ENCODE measurements at regions not wholly inside any gene's neighbourhood (a gene's known extent, or its start where the extent isn't known, plus 50 kb on each side); places are given as distances from the start of the nearest gene placed in this dataset.

- TF ChIP-seq ZMIZ1 (IDR thresholded peaks at IDR 0.05; ENCODE audit: low read depth in 2 of 2, low read length in 2 of 2) (0 out of 4 replicates have a peak, but pooled peaks of 1 of the 2 experiments have one; percentile 63), ZNF780A (CRISPR knock-in tag; IDR thresholded peaks at IDR 0.05) (no peak), KLF6 (CRISPR knock-in tag; IDR thresholded peaks at IDR 0.05; ENCODE audit: borderline replicate concordance) (no peak), CEBPB (tag; IDR thresholded peaks at IDR 0.05) (no peak), MTA3 (IDR thresholded peaks at IDR 0.05; ENCODE audit: borderline replicate concordance) (peak; percentile 74; the same call in 1 of the 2 replicates), TARDBP (IDR thresholded peaks at IDR 0.05) (no peak), FOXJ3 (CRISPR knock-in tag; IDR thresholded peaks at IDR 0.05) (no peak), CBFA2T2 (conservative IDR thresholded peaks at IDR 0.05) (peak; percentile 80), CC2D1A (IDR thresholded peaks at IDR 0.05) (no peak; the same call in 1 of the 2 replicates), PHB (CRISPR knock-in tag; IDR thresholded peaks at IDR 0.05) (no peak), ETV1 (tag; conservative IDR thresholded peaks at IDR 0.05; ENCODE audit: low read depth) (0 out of 2 replicates have a peak, but pooled peaks have one; percentile 30), HES1 (IDR thresholded peaks at IDR 0.05; ENCODE audit: low read depth) (peak; percentile 88), MTA1 (IDR thresholded peaks at IDR 0.05; ENCODE audit: borderline replicate concordance) (peak; percentile 92), PKNOX1 (IDR thresholded peaks at IDR 0.05) (peak; percentile 19; the same call in 1 of the 2 replicates), ZNF655 (CRISPR knock-in tag; IDR thresholded peaks at IDR 0.05) (no peak), ZNF717 (CRISPR knock-in tag; IDR thresholded peaks at IDR 0.05) (no peak), ZNF77 (CRISPR knock-in tag; IDR thresholded peaks at IDR 0.05) (no peak), TCF3 (CRISPR knock-in tag; IDR thresholded peaks at IDR 0.05) (peak; percentile 51), NCOR1 (IDR thresholded peaks at IDR 0.05) (peak; percentile 75), SMARCC2 (IDR thresholded peaks at IDR 0.05; ENCODE audit: low read depth) (peak; percentile 76), PHB2 (IDR thresholded peaks at IDR 0.05; ENCODE audit: low read depth) (no peak), RUNX1 (IDR thresholded peaks at IDR 0.05; ENCODE audit: low read depth) (no peak), HDAC1 (IDR thresholded peaks at IDR 0.05) (peak in 1 of 2 experiments; percentile 47; a peak in 1 of 4 replicates), ZNF707 (CRISPR knock-in tag; conservative IDR thresholded peaks at IDR 0.05) (peak; percentile 94), GABPB2 (CRISPR knock-in tag; conservative IDR thresholded peaks at IDR 0.05) (no peak), NRF1 (conservative IDR thresholded peaks at IDR 0.05 in 1 of 2, IDR thresholded peaks at IDR 0.05 in 1 of 2) (no peak), HEY1 (CRISPR knock-in tag; IDR thresholded peaks at IDR 0.05; ENCODE audit: borderline replicate concordance) (peak; percentile 75; the same call in 1 of the 2 replicates)
Observed at GRCh38 chr7:91554883-91555282, 290.6 kb downstream of the FZD1 start (continued).
